Fibroblast of mammary gland (primary cell): ENCODE measurements at regions not wholly inside any gene's neighbourhood (a gene's known extent, or its start where the extent isn't known, plus 50 kb on each side); places are given as distances from the start of the nearest gene placed in this dataset.
"Not testable (repeated sequence)": the region's sequence is repeated elsewhere in the genome, so short reads cannot be mapped to it uniquely, and the experiment has no call there.

Source experiments
- DNase-seq: peaks from one replicate; pipeline ENCODE4 v3.0.0-alpha.2; 2010; ENCODE audit warnings: low read depth
- H3K4me3 ChIP-seq: 2 replicates; pipeline ENCODE4 v1.5.1; 2011; ENCODE audit warnings: low read depth, mild to moderate bottlenecking, low read length, moderate library complexity; ENCODE audit not compliant: control insufficient read depth
- CTCF ChIP-seq: conservative IDR thresholded peaks from 2 replicates; pipeline ENCODE4 v1.5.1; 2011; ENCODE audit warnings: low read depth, low read length, inconsistent platforms; ENCODE audit not compliant: control insufficient read depth, insufficient read depth

GRCh38 chr5:121628783-121629182, 222.9 kb upstream of the FTMT start:
- DNase-seq = peak; percentile 2
- no peak overlapping the region for H3K4me3 ChIP-seq
- no peak for TF ChIP-seq CTCF

- peak; percentile 24 for TF ChIP-seq CTCF
- DNase-seq = peak; percentile 28
- H3K4me3 ChIP-seq = no peak overlapping the region
These were observed 221.3 kb upstream of the FTMT start for GRCh38 chr5:121630402-121630801.

GRCh38 chr5:121634946-121635345, 216.7 kb upstream of the FTMT start:
- H3K4me3 ChIP-seq = no peak overlapping the region
- no peak for DNase-seq
- no peak for TF ChIP-seq CTCF

GRCh38 chr5:121638126-121638525, 213.6 kb upstream of the FTMT start:
- no peak for TF ChIP-seq CTCF
- no peak overlapping the region for H3K4me3 ChIP-seq
- DNase-seq = no peak

- DNase-seq = no peak
- H3K4me3 ChIP-seq = no peak overlapping the region
- no peak for TF ChIP-seq CTCF
These were observed 211.4 kb upstream of the FTMT start for GRCh38 chr5:121640298-121640697.

GRCh38 chr5:121658221-121658620, 193.5 kb upstream of the FTMT start:
- TF ChIP-seq CTCF = no peak
- H3K4me3 ChIP-seq = no peak overlapping the region
- no peak for DNase-seq

GRCh38 chr5:121660142-121660541, 191.5 kb upstream of the FTMT start:
- DNase-seq = no peak
- no peak overlapping the region for H3K4me3 ChIP-seq
- no peak for TF ChIP-seq CTCF

- H3K4me3 ChIP-seq, DNase-seq: not testable (repeated sequence)
These were observed 186.1 kb upstream of the FTMT start for GRCh38 chr5:121665542-121665941.
